CD4-positive, CD25-positive, alpha-beta regulatory T cell (primary cell): ENCODE measurements at regions not wholly inside any gene's neighbourhood (a gene's known extent, or its start where the extent isn't known, plus 50 kb on each side); places are given as distances from the start of the nearest gene placed in this dataset.

Source experiments
- ATAC-seq, 2 donors: fragments of 150-1000 bp; cut with Tn5 transposase; one replicate each; pipeline ENCODE4 v1.10.0; 2021; ENCODE audit warnings: low read depth in 2 of 2, moderate number of reproducible peaks in 2 of 2, moderate library complexity in 1 of 2
- DNase-seq, 3 donors: peaks; one replicate each; pipeline versions ENCODE4 v3.0.0 to v3.0.0-alpha.2; 2012 to 2022; ENCODE audit warnings: mixed read lengths in 1 of 3
- H3K27ac ChIP-seq: one replicate; pipeline ENCODE4 v1.7.0; 2013; ENCODE audit warnings: mild to moderate bottlenecking, low read length; ENCODE audit not compliant: insufficient read depth, poor library complexity, severe bottlenecking
- H3K27me3 ChIP-seq: one replicate; pipeline ENCODE4 v1.7.0; 2013; ENCODE audit warnings: low read length; ENCODE audit not compliant: control insufficient read depth, insufficient read depth
- H3K36me3 ChIP-seq: one replicate; pipeline ENCODE4 v1.7.0; 2013; ENCODE audit warnings: mild to moderate bottlenecking, low read length, moderate library complexity; ENCODE audit not compliant: control insufficient read depth, insufficient read depth
- H3K4me1 ChIP-seq: 2 replicates; pipeline ENCODE4 v1.7.0; 2013; ENCODE audit warnings: mild to moderate bottlenecking, low read length; ENCODE audit not compliant: insufficient read depth, control insufficient read depth, poor library complexity, severe bottlenecking
- H3K4me3 ChIP-seq: one replicate; pipeline ENCODE4 v1.7.0; 2013; ENCODE audit warnings: low read depth, mild to moderate bottlenecking, low read length, moderate library complexity
- H3K9me3 ChIP-seq, 2 experiments: 1 replicate in 1 of 2; 2 replicates in 1 of 2; pipeline ENCODE4 v1.7.0; 2013; ENCODE audit warnings: low read length in 2 of 2, mild to moderate bottlenecking in 1 of 2, moderate library complexity in 1 of 2; ENCODE audit not compliant: control insufficient read depth in 2 of 2
- H3K27ac Mint-ChIP-seq, 3 donors: one replicate each; pipeline ENCODE4 v1.8.0; 2020 to 2022; ENCODE audit warnings: mild to moderate bottlenecking in 3 of 3, mixed read lengths in 3 of 3, moderate library complexity in 2 of 3
- H3K27me3 Mint-ChIP-seq: one replicate; pipeline ENCODE4 v1.8.0; 2022; ENCODE audit warnings: mild to moderate bottlenecking, mixed read lengths
- H3K36me3 Mint-ChIP-seq: one replicate; pipeline ENCODE4 v1.8.0; 2020; ENCODE audit warnings: mixed read lengths
- H3K4me1 Mint-ChIP-seq, 4 donors: one replicate each; pipeline ENCODE4 v1.8.0; 2020 to 2022; ENCODE audit warnings: mixed read lengths in 4 of 4, mild to moderate bottlenecking in 1 of 4
- H3K4me3 Mint-ChIP-seq, 4 donors: one replicate each; pipeline ENCODE4 v1.8.0; 2020 to 2022; ENCODE audit warnings: mild to moderate bottlenecking in 4 of 4, mixed read lengths in 4 of 4, moderate library complexity in 3 of 4
- H3K9me3 Mint-ChIP-seq, 7 donors: one replicate each; pipeline ENCODE4 v1.8.0; 2020 to 2022; ENCODE audit warnings: mixed read lengths in 7 of 7, mild to moderate bottlenecking in 3 of 7, moderate library complexity in 2 of 7

- no peak for DNase-seq
- H3K4me1 Mint-ChIP-seq = peaks cover 0 to 3% (median 0%) of the 10 kb centered on the region in 4 donors
- no peaks in the 10 kb centered on the region for H3K36me3 ChIP-seq
- no peak overlapping the region for H3K4me3 ChIP-seq
- no peaks in the 10 kb centered on the region for H3K27me3 ChIP-seq
- peaks cover 5% of the 10 kb centered on the region for H3K27me3 Mint-ChIP-seq
- H3K4me3 Mint-ChIP-seq = no peak overlapping the region
- H3K36me3 Mint-ChIP-seq = no peaks in the 10 kb centered on the region
- peaks cover 0 to 2% (median 0%) of the 10 kb centered on the region in 7 donors for H3K9me3 Mint-ChIP-seq
- no peaks in the 10 kb centered on the region for H3K9me3 ChIP-seq
- no peak overlapping the region for H3K27ac Mint-ChIP-seq
- ATAC-seq = no peak
- no peak overlapping the region for H3K27ac ChIP-seq
- H3K4me1 ChIP-seq = no peaks in the 10 kb centered on the region
These were observed 106.9 kb downstream of the SMIM20 start for GRCh38 chr4:26020881-26021280.

- H3K4me3 Mint-ChIP-seq = no peak overlapping the region
- Histone ChIP-seq H3K9me3 (no peaks in the 10 kb centered on the region), H3K4me3 (no peak overlapping the region), H3K27ac (no peak overlapping the region), H3K27me3 (no peaks in the 10 kb centered on the region), H3K4me1 (no peaks in the 10 kb centered on the region), H3K36me3 (no peaks in the 10 kb centered on the region)
- no peak overlapping the region for H3K27ac Mint-ChIP-seq
- H3K4me1 Mint-ChIP-seq = peaks cover 0 to 3% (median 0%) of the 10 kb centered on the region in 4 donors
- DNase-seq (no peak), ATAC-seq (no peak)
- peaks cover 0 to 2% (median 1%) of the 10 kb centered on the region in 7 donors for H3K9me3 Mint-ChIP-seq
- peaks cover 5% of the 10 kb centered on the region for H3K27me3 Mint-ChIP-seq
- H3K36me3 Mint-ChIP-seq = no peaks in the 10 kb centered on the region
These were observed 107.7 kb downstream of the SMIM20 start for GRCh38 chr4:26021417-26022345.

DNA sequence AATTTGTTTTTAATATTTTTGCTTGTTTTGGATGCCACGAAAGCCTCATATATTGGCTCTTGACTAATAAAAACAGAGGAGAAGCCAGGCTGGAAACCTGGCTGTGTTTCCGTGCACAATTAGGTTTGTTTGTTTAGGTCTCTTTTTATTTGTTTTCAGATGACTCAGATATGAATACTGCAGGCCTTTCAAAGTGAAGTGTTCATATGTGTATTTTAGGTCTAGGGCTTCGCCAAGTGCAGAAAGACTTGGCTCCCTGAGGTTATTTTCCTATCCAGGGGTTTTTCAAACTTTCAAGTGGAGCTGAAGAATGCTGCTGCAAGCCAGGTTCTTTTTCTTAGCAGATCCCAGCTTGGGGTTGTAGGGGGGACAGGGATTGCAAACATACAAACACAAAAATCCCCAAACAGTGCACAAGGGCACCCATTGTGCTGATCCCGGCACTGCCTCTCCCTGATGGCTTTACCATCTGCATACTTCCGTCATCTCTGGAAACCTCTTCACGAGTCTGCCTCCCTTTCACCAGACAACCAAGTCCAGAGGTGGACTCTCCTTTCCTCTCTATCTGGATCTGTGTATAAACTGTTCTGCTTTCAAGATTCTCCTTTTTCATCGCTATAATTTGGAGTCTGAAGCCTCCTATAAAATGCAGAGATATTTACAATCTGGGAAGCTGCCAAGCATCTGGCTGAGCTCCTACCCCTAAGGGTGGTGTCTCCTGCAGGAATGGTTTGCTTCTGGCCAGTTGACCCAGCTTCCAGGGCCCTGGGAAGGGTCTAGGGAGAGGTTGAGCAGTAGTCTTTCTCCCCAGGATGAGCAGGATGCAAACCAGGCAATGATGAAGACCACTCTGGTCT, 108.6 kb downstream of the SMIM20 start:
- no peaks in the 10 kb centered on the region for H3K27me3 ChIP-seq
- Mint-ChIP-seq H3K4me3 (no peak overlapping the region), H3K36me3 (no peaks in the 10 kb centered on the region), H3K27ac (no peak overlapping the region), H3K4me1 (peaks cover 0 to 3% (median 0%) of the 10 kb centered on the region in 4 donors), H3K27me3 (peaks cover 5% of the 10 kb centered on the region), H3K9me3 (peaks cover 0 to 3% (median 1%) of the 10 kb centered on the region in 7 donors)
- no peaks in the 10 kb centered on the region for H3K4me1 ChIP-seq
- ATAC-seq = no peak
- no peaks in the 10 kb centered on the region for H3K9me3 ChIP-seq
- H3K27ac ChIP-seq = no peak overlapping the region
- no peaks in the 10 kb centered on the region for H3K36me3 ChIP-seq
- no peak overlapping the region for H3K4me3 ChIP-seq
- DNase-seq = no peak

DNA sequence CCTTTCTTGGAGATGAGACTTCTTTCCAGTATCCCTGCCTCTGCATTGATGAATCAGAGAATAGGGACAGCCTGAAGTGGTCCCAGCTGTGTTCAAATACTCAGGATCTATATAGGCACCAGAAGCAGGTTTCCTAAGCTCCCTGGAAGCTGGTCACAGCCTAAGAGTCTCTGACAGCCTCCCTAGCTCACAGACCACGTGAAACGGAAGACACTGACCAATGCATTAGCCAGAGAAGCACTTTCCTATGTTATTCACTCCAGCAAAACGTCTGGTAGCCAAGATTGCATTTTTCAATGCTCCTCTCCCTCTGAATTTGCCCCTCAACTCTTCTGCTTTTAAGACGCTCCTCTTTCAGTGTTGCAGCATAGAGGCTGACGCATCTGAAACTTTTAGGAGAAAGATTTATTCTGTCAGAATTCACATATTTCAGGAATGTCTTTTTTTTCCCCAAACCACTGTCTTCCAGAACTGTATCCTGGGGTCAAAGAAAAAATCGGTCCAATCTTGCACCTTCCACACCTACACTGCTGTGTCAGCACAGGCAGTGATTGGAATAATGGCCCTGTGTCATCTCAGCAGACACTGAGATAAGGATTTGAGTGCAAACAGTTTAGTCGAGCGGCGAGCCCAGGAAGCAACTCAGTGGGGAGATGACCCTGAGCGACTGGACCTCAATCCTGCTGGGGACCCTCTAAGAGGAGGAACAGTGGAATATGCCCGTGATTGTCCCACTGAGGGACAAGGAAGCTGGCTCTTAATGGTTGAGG, 109.4 kb downstream of the SMIM20 start:
- Histone ChIP-seq H3K9me3 (no peaks in the 10 kb centered on the region), H3K27ac (no peak overlapping the region), H3K4me1 (no peaks in the 10 kb centered on the region), H3K27me3 (no peaks in the 10 kb centered on the region), H3K36me3 (no peaks in the 10 kb centered on the region), H3K4me3 (no peak overlapping the region)
- peaks cover 0 to 3% (median 0%) of the 10 kb centered on the region in 7 donors for H3K9me3 Mint-ChIP-seq
- no peak overlapping the region for H3K4me3 Mint-ChIP-seq
- H3K27me3 Mint-ChIP-seq = peaks cover 5% of the 10 kb centered on the region
- H3K36me3 Mint-ChIP-seq = no peaks in the 10 kb centered on the region
- no peak overlapping the region for H3K27ac Mint-ChIP-seq
- ATAC-seq = no peak
- no peak for DNase-seq
- H3K4me1 Mint-ChIP-seq = peaks cover 0 to 3% (median 0%) of the 10 kb centered on the region in 4 donors

GRCh38 chr4:26024079-26024478, 110.1 kb downstream of the SMIM20 start:
- ATAC-seq (no peak), DNase-seq (no peak)
- Histone ChIP-seq H3K27ac (no peak overlapping the region), H3K9me3 (no peaks in the 10 kb centered on the region), H3K4me3 (no peak overlapping the region), H3K4me1 (peaks cover 4% of the 10 kb centered on the region), H3K27me3 (no peaks in the 10 kb centered on the region), H3K36me3 (no peaks in the 10 kb centered on the region)
- Mint-ChIP-seq H3K9me3 (peaks cover 0 to 3% (median 0%) of the 10 kb centered on the region in 7 donors), H3K4me1 (peaks cover 0 to 5% (median 0%) of the 10 kb centered on the region in 4 donors), H3K27me3 (peaks cover 5% of the 10 kb centered on the region), H3K27ac (no peak overlapping the region), H3K36me3 (no peaks in the 10 kb centered on the region), H3K4me3 (no peak overlapping the region)

DNA sequence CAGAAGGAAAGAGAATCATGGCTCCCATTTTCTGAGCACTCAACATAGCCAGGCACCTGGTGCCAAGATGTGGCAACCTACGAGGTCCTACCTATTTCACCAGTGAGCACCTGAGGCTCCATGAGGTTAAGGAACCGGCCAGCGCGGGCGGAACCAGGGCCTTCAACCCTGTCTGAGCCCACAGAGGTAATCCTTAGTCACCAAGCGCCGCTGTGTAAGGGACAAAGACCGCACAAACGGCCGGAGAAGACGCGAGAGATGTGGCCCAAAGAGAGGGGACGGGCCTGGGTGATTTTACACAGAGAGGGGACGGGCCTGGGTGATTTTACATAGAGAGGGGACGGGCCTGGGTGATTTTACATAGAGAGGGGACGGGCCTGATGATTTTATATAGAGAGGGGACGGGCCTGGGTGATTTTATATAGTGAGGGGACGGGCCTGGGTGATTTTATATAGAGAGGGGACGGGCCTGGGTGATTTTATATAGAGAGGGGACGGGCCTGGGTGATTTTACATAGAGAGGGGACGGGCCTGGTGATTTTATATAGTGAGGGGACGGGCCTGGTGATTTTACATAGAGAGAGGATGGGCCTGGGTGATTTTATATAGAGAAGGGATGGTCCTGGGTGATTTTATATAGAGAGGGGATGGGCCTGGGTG, 114.2 kb downstream of the SMIM20 start:
- H3K27ac ChIP-seq = no peak overlapping the region
- no peaks in the 10 kb centered on the region for H3K9me3 ChIP-seq
- Mint-ChIP-seq H3K4me1 (peaks cover 0 to 8% (median 2%) of the 10 kb centered on the region in 4 donors), H3K4me3 (no peak overlapping the region), H3K36me3 (no peaks in the 10 kb centered on the region), H3K27me3 (peaks cover 5% of the 10 kb centered on the region), H3K27ac (no peak overlapping the region), H3K9me3 (peaks cover 0 to 3% (median 0%) of the 10 kb centered on the region in 7 donors)
- H3K27me3 ChIP-seq = no peaks in the 10 kb centered on the region
- H3K36me3 ChIP-seq = no peaks in the 10 kb centered on the region
- no peak overlapping the region for H3K4me3 ChIP-seq
- DNase-seq = no peak
- ATAC-seq = no peak
- H3K4me1 ChIP-seq = peaks cover 4% of the 10 kb centered on the region
